Left renal pelvis (tissue), 4 donors: ENCODE measurements at regions not wholly inside any gene's neighbourhood (a gene's known extent, or its start where the extent isn't known, plus 50 kb on each side); places are given as distances from the start of the nearest gene placed in this dataset.
"Not testable (repeated sequence)": the region's sequence is repeated elsewhere in the genome, so short reads cannot be mapped to it uniquely, and the experiment has no call there.

Experiments used
- DNase-seq, 4 donors: peaks; one replicate each; pipeline ENCODE4 v3.0.0-alpha.2; 2013; ENCODE audit warnings: low read depth in 4 of 4, low spot score in 3 of 4

DNA sequence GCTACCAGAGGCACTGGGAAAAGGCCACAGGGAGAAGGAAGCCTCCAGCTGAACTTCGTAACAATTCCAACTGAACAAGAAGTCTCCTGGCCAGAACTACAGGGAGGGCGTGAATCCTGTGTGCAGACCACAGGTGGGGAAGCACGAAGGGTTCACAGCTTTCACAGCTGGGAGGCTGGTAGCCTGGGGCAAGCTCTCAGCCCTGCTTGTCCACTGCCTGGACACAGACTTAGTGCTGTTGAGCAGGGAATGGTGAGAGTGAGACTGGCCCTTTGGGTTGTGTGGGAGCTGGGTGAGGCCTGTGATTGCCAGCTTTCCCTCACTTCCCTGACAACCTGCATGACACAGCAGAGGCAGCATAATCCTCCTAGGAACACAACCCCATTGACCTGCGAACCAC, 52.1 kb upstream of the TMEM45B start:
- not testable (repeated sequence) for DNase-seq

- not testable (repeated sequence) for DNase-seq
Observed at GRCh38 chr11:129764204-129764603, 51.4 kb upstream of the TMEM45B start.
